ENCODE measurements at regions not wholly inside any gene's neighbourhood (a gene's known extent, or its start where the extent isn't known, plus 50 kb on each side); places are given as distances from the start of the nearest gene placed in this dataset.

GRCh38 chr4:12672303-12672702 lies 811.8 kb downstream of the RAB28 start:
- TF ChIP-seq, protein P1, sequence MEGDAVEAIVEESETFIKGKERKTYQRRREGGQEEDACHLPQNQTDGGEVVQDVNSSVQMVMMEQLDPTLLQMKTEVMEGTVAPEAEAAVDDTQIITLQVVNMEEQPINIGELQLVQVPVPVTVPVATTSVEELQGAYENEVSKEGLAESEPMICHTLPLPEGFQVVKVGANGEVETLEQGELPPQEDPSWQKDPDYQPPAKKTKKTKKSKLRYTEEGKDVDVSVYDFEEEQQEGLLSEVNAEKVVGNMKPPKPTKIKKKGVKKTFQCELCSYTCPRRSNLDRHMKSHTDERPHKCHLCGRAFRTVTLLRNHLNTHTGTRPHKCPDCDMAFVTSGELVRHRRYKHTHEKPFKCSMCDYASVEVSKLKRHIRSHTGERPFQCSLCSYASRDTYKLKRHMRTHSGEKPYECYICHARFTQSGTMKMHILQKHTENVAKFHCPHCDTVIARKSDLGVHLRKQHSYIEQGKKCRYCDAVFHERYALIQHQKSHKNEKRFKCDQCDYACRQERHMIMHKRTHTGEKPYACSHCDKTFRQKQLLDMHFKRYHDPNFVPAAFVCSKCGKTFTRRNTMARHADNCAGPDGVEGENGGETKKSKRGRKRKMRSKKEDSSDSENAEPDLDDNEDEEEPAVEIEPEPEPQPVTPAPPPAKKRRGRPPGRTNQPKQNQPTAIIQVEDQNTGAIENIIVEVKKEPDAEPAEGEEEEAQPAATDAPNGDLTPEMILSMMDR (IDR thresholded peaks at IDR 0.05; ENCODE audit: low read depth, low read length): no peak

DNA sequence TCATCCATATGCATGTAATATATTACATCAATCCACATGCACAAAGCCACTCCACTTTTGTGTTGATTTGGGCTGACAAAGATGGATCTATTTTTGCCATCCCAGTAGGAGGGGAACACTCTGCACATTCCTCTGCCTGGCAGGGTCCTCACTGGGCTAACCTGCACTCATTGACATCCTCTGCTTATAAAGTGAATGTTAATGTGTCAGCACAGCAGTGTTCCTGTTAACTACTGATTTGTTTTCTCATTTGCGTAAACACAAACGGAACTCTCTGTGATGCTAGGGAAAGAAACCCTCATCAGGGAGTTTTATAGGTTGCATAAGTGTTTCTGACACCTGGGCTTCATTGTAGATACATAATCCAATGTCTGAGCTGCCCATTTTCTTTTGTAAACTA lies 826.0 kb downstream of the RAB28 start:
- no peak overlapping the region for H3K4me3 ChIP-seq (ENCODE audit: low read depth, low read length)

More at GRCh38 chr4:12672303-12672702, 811.8 kb downstream of the RAB28 start:
- H3K4me3 ChIP-seq (ENCODE audit: low read depth, low read length): no peak overlapping the region

DNA sequence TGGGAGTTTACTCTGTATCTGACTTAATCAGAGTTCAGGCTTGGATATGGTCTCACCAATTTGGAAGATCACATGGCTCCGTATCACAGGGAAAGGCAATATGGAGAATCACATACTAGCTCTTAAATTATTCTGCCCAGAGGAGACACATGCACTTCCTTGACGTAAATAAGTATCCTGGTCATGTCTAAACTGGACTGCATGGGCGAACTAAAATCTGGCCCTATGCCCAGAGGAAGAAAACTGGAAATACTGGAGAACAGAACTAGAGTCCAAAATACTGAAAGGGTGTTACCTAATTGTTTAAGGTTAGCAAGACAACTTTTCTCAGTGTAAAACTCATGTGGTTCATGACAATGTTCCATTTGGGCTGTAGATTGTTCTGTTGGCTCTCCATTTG lies 832.3 kb downstream of the RAB28 start:
- TF ChIP-seq, protein P1 (IDR thresholded peaks at IDR 0.05; ENCODE audit: low read depth, low read length): no peak

More for the DNA sequence above, 826.0 kb downstream of the RAB28 start:
- TF ChIP-seq, protein P1 (IDR thresholded peaks at IDR 0.05; ENCODE audit: low read depth, low read length): no peak

GRCh38 chr4:12645732-12646131 lies 838.4 kb downstream of the RAB28 start:
- TF ChIP-seq, protein P1 (IDR thresholded peaks at IDR 0.05; ENCODE audit: low read depth, low read length): no peak

More for the DNA sequence above, 832.3 kb downstream of the RAB28 start:
- no peak overlapping the region for H3K4me3 ChIP-seq (ENCODE audit: low read depth, low read length)

DNA sequence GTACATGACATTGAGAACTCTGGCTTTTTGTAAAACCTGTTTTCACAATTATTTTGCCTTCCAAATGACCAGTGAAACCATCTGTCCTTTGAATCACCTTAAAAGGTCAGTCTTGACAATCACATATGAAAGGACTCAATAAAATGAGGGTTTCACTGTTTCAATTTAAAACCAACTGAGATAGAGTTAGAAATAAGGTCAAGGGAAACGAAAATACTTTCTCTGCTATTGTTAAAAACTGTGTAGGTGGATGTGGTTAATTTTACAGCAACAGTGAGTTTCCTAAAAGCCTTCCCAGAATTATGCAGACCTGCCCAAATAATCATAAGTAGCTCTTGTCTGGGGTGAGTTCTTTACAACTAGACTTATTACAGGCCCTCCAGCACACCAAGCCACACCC lies 839.9 kb downstream of the RAB28 start:
- no peak overlapping the region for H3K4me3 ChIP-seq (ENCODE audit: low read depth, low read length)
- TF ChIP-seq, protein P1 (IDR thresholded peaks at IDR 0.05; ENCODE audit: low read depth, low read length): no peak

More at GRCh38 chr4:12645732-12646131, 838.4 kb downstream of the RAB28 start:
- no peak overlapping the region for H3K4me3 ChIP-seq (ENCODE audit: low read depth, low read length)

GRCh38 chr4:12636191-12636590 lies 847.9 kb downstream of the RAB28 start:
- H3K4me3 ChIP-seq (ENCODE audit: low read depth, low read length): no peak overlapping the region
- TF ChIP-seq, protein P1 (IDR thresholded peaks at IDR 0.05; ENCODE audit: low read depth, low read length): no peak

GRCh38 chr4:12635629-12636028 lies 848.5 kb downstream of the RAB28 start:
- TF ChIP-seq, protein P1 (IDR thresholded peaks at IDR 0.05; ENCODE audit: low read depth, low read length): no peak
- H3K4me3 ChIP-seq (ENCODE audit: low read depth, low read length): no peak overlapping the region
